Upper lobe of left lung (tissue), 6 donors: ENCODE measurements at regions not wholly inside any gene's neighbourhood (a gene's known extent, or its start where the extent isn't known, plus 50 kb on each side); places are given as distances from the start of the nearest gene placed in this dataset.
A peak's percentile ranks its signal among the peaks of the same experiment; 100 is the strongest.

Experiments
- ATAC-seq, 2 donors: fragments of 200-7000 bp; cut with Tn5 transposase; one replicate each; pipeline ENCODE4 v1.9.1; 2022; ENCODE audit warnings: mild to moderate bottlenecking in 2 of 2, moderate library complexity in 2 of 2; ENCODE audit not compliant: low FRiP score in 2 of 2
- DNase-seq, 2 donors: peaks; one replicate each; pipeline ENCODE4 v3.0.0-alpha.2; 2019 to 2020
- H3K27ac ChIP-seq, 4 donors: fragments of 200-600 bp; sonication (generic); one replicate each; pipeline ENCODE4 v1.5.1; 2016 to 2019
- H3K27me3 ChIP-seq, 4 donors: fragments of 200-600 bp; sonication (generic); one replicate each; pipeline ENCODE4 v1.5.1; 2017 to 2019
- H3K36me3 ChIP-seq, 4 donors: fragments of 200-600 bp; sonication (generic); one replicate each; pipeline ENCODE4 v1.5.1; 2016 to 2019
- H3K4me1 ChIP-seq, 4 donors: fragments of 200-600 bp; sonication (generic); one replicate each; pipeline ENCODE4 v1.5.1; 2018 to 2019
- H3K4me3 ChIP-seq, 4 donors: fragments of 200-600 bp; sonication (generic); one replicate each; pipeline ENCODE4 v1.5.1; 2017 to 2019; ENCODE audit warnings: mild to moderate bottlenecking in 2 of 4, moderate library complexity in 1 of 4
- H3K9me3 ChIP-seq, 4 donors: fragments of 200-600 bp; sonication (generic); one replicate each; pipeline ENCODE4 v1.5.1; 2018 to 2019
- CTCF ChIP-seq, 6 experiments: fragments of 450-650 bp in 4 of 6; fragments of 200-600 bp in 2 of 6; sonication (generic) in 2 of 6; IDR thresholded peaks; one replicate each; pipeline ENCODE4 v1.5.1; 2016 to 2019; ENCODE audit warnings: antibody characterized with exemption in 6 of 6
- EP300 ChIP-seq, 4 donors: sonication (generic); formaldehyde crosslinking; IDR thresholded peaks; one replicate each; pipeline ENCODE4 v1.5.1; 2017; ENCODE audit warnings: antibody characterized with exemption in 4 of 4, control low read depth in 2 of 4
- POLR2A ChIP-seq, 4 donors: fragments of 450-650 bp; IDR thresholded peaks; one replicate each; pipeline ENCODE4 v1.5.1; 2016 to 2017; ENCODE audit warnings: antibody characterized with exemption in 4 of 4, mild to moderate bottlenecking in 2 of 4
- POLR2AphosphoS5 ChIP-seq, 2 donors: sonication (generic); formaldehyde crosslinking; IDR thresholded peaks; one replicate each; pipeline ENCODE4 v1.5.1; 2017; ENCODE audit warnings: antibody characterized with exemption in 2 of 2
- WGBS, 2 donors: methylation state at CpG; one replicate each; pipeline ENCODE4 v1.1.5; 2017 to 2018; 5-methylcytosine and 5-hydroxymethylcytosine counted together
- donor health status: DM: no; HTN: no; CAD: no; lungs with moderate emphysema.
- donor health status: DM: no; HTN: yes; CAD: no; lungs with severe emphysema.

GRCh38 chr13:107643615-107644014 lies 571.7 kb downstream of the LIG4 start:
- no peak for TF ChIP-seq CTCF (IDR thresholded peaks at IDR 0.05)
- no peak for TF ChIP-seq POLR2A (IDR thresholded peaks at IDR 0.05)
- no peak for TF ChIP-seq EP300 (IDR thresholded peaks at IDR 0.05)
- TF ChIP-seq POLR2AphosphoS5 (IDR thresholded peaks at IDR 0.05) = no peak
- no peaks in the 10 kb centered on the region for H3K36me3 ChIP-seq
- no peaks in the 10 kb centered on the region for H3K9me3 ChIP-seq
- no peak for DNase-seq
- no peak for ATAC-seq
- no peaks in the 10 kb centered on the region for H3K4me1 ChIP-seq
- 63 to 75% methylated on average over 1 of the region's 1 CpG for WGBS, 2 donors
- no peaks in the 10 kb centered on the region for H3K27me3 ChIP-seq
- H3K27ac ChIP-seq = no peak overlapping the region
- H3K4me3 ChIP-seq = no peak overlapping the region

GRCh38 chr13:107642831-107643230 lies 572.5 kb downstream of the LIG4 start:
- peak in 1 of 2 donors; percentile 53 for ATAC-seq
- Histone ChIP-seq H3K27ac (no peak overlapping the region), H3K4me1 (no peaks in the 10 kb centered on the region), H3K36me3 (no peaks in the 10 kb centered on the region), H3K27me3 (no peaks in the 10 kb centered on the region), H3K9me3 (no peaks in the 10 kb centered on the region), H3K4me3 (no peak overlapping the region)
- TF ChIP-seq CTCF (IDR thresholded peaks at IDR 0.05) (no peak), EP300 (IDR thresholded peaks at IDR 0.05) (no peak), POLR2AphosphoS5 (IDR thresholded peaks at IDR 0.05) (no peak), POLR2A (IDR thresholded peaks at IDR 0.05) (no peak)
- WGBS, 2 donors = 30 to 89% methylated on average over 5 of the region's 5 CpGs
- DNase-seq = no peak

GRCh38 chr13:107641574-107641973 lies 573.8 kb downstream of the LIG4 start:
- Histone ChIP-seq H3K27ac (no peak overlapping the region), H3K27me3 (no peaks in the 10 kb centered on the region), H3K9me3 (no peaks in the 10 kb centered on the region), H3K4me1 (no peaks in the 10 kb centered on the region), H3K36me3 (no peaks in the 10 kb centered on the region), H3K4me3 (no peak overlapping the region)
- 71 to 86% methylated on average over 5 of the region's 5 CpGs for WGBS, 2 donors
- DNase-seq (no peak), ATAC-seq (no peak)
- TF ChIP-seq EP300 (IDR thresholded peaks at IDR 0.05) = no peak
- no peak for TF ChIP-seq POLR2AphosphoS5 (IDR thresholded peaks at IDR 0.05)
- no peak for TF ChIP-seq CTCF (IDR thresholded peaks at IDR 0.05)
- no peak for TF ChIP-seq POLR2A (IDR thresholded peaks at IDR 0.05)

- 84 to 85% methylated on average over 3 of the region's 3 CpGs for WGBS, 2 donors
- no peaks in the 10 kb centered on the region for H3K36me3 ChIP-seq
- no peak for ATAC-seq
Observed at GRCh38 chr13:107625648-107626047, 589.7 kb downstream of the LIG4 start.

More at GRCh38 chr13:107625648-107626047, 589.7 kb downstream of the LIG4 start:
- no peak for TF ChIP-seq POLR2AphosphoS5 (IDR thresholded peaks at IDR 0.05)
- no peak for TF ChIP-seq EP300 (IDR thresholded peaks at IDR 0.05)
- no peak for TF ChIP-seq POLR2A (IDR thresholded peaks at IDR 0.05)
- no peak for TF ChIP-seq CTCF (IDR thresholded peaks at IDR 0.05)
- no peaks in the 10 kb centered on the region for H3K9me3 ChIP-seq
- H3K4me1 ChIP-seq = no peaks in the 10 kb centered on the region
- H3K27me3 ChIP-seq = no peaks in the 10 kb centered on the region
- no peak overlapping the region for H3K4me3 ChIP-seq
- H3K27ac ChIP-seq = no peak overlapping the region
- DNase-seq = no peak
